ENCODE measurements at regions not wholly inside any gene's neighbourhood (a gene's known extent, or its start where the extent isn't known, plus 50 kb on each side); places are given as distances from the start of the nearest gene placed in this dataset.

- Histone ChIP-seq H3K23me2 (ENCODE audit: insufficient read length, low read depth, low read length, poor library complexity, severe bottlenecking) (no peaks in the 10 kb centered on the region), H2BK120ac (ENCODE audit: low read depth, low read length, poor library complexity, severe bottlenecking) (no peak overlapping the region), H4K8ac (replicated peaks; ENCODE audit: insufficient read length, low read depth, low read length) (no peak overlapping the region), H3K27me3 (ENCODE audit: insufficient read depth, low read length) (no peaks in the 10 kb centered on the region), H3K18ac (ENCODE audit: insufficient read length, low read depth, low read length) (no peak overlapping the region), H3K4ac (ENCODE audit: low read depth, low read length) (no peak overlapping the region), H3K27ac (ENCODE audit: insufficient read length, low read depth, low read length) (no peak overlapping the region), H4K20me1 (ENCODE audit: control insufficient read depth, insufficient read depth, insufficient read length) (no peaks in the 10 kb centered on the region), H2BK20ac (ENCODE audit: low read depth, low read length, poor library complexity, severe bottlenecking) (no peak overlapping the region), H3K9ac (ENCODE audit: extremely low read depth, insufficient read length, low read length) (no peak overlapping the region), H4K91ac (ENCODE audit: insufficient read length, low read depth, low read length) (no peak overlapping the region), H3K9me3 (ENCODE audit: control insufficient read depth, low read depth, low read length) (no peaks in the 10 kb centered on the region), H3T11ph (ENCODE audit: low read length) (no peak overlapping the region), H3K4me2 (ENCODE audit: insufficient read depth, insufficient read length, low read length) (no peak overlapping the region), H3K23ac (ENCODE audit: insufficient read length, low read depth, low read length) (no peak overlapping the region), H2AK5ac (ENCODE audit: insufficient read length, low read length) (no peak overlapping the region), H3K79me2 (ENCODE audit: insufficient read depth, low read length) (no peaks in the 10 kb centered on the region), H2BK15ac (ENCODE audit: low read depth, low read length) (no peak overlapping the region), H3K56ac (ENCODE audit: insufficient read length, low read depth, low read length) (no peak overlapping the region), H2AFZ (ENCODE audit: low read length) (no peak overlapping the region), H3K4me1 (ENCODE audit: insufficient read depth, low read length) (no peaks in the 10 kb centered on the region), H3K79me1 (ENCODE audit: insufficient read depth, low read depth, low read length, poor library complexity, severe bottlenecking) (no peaks in the 10 kb centered on the region), H2BK12ac (ENCODE audit: insufficient read length, low read depth, low read length) (no peak overlapping the region), H2BK5ac (ENCODE audit: insufficient read length, low read length) (no peak overlapping the region), H3K14ac (ENCODE audit: insufficient read depth, low read length) (no peak overlapping the region), H4K5ac (ENCODE audit: insufficient read length, low read depth, low read length) (no peak overlapping the region)
- TF ChIP-seq CTCF (conservative IDR thresholded peaks at IDR 0.05): no peak
- no peak overlapping the region for H3K4me3 Mint-ChIP-seq
- no CpG with 5 or more reads among the region's 2 CpGs for WGBS (ENCODE audit: extremely low coverage, insufficient read length, low lambda C conversion rate)
- H3K27ac Mint-ChIP-seq: no peak overlapping the region
- peaks cover 35% of the 10 kb centered on the region for H3K27me3 Mint-ChIP-seq (ENCODE audit: low read depth)
- H3K36me3 Mint-ChIP-seq (ENCODE audit: insufficient read depth in 1 of 3, low read depth in 3 of 3): no peaks in the 10 kb centered on the region
- H3K9me3 Mint-ChIP-seq: no peaks in the 10 kb centered on the region
- H3K4me1 Mint-ChIP-seq: no peaks in the 10 kb centered on the region
- DNase-seq: no peak
Measured at GRCh38 chr1:114269539-114269938, 115.9 kb upstream of the SYT6 start.
